A549 (cell line): ENCODE measurements at regions not wholly inside any gene's neighbourhood (a gene's known extent, or its start where the extent isn't known, plus 50 kb on each side); places are given as distances from the start of the nearest gene placed in this dataset.

Source experiments
- ATAC-seq, 2 experiments: fragments of 200-7000 bp in 1 of 2; fragments of >200 bp in 1 of 2; cut with Nextera tagmentation in 1 of 2; cut with Tn5 transposase in 1 of 2; 3 replicates each; pipeline versions ENCODE4 v1.8.0 to v1.9.1; 2018 to 2020; ENCODE audit warnings: mild to moderate bottlenecking in 1 of 2, moderate library complexity in 1 of 2
- CTCF ChIA-PET: fragments of 300-600 bp; sonication (Branson Sonifier 250); formaldehyde crosslinking; extraction: SDS; loops from one replicate; lab custom pipeline; 2021; ENCODE audit warnings: antibody characterized with exemption, inconsistent platforms; lab: Yijun Ruan, JAX
- POLR2A ChIA-PET: fragments of 350-600 bp; formaldehyde crosslinking; extraction: SDS; loops from one replicate; lab custom pipeline; 2021; ENCODE audit warnings: antibody characterized with exemption, inconsistent platforms; lab: Yijun Ruan, JAX
- DNase-seq, 2 experiments: peaks; one replicate each; pipeline versions ENCODE4 v3.0.0 to v3.0.0-alpha.2; 2011 to 2016; ENCODE audit warnings: low read depth in 1 of 2, low spot score in 1 of 2
- FAIRE-seq: peaks from 2 replicates; lab custom pipeline; 2011; peaks lifted over from hg19 to GRCh38; lab: Jason Lieb, UNC
- H3K27ac ChIP-seq, 2 experiments: fragments of >200 bp; sonication (Bioruptor Twin); formaldehyde crosslinking; 3 replicates each; pipeline ENCODE4 v1.5.1; 2016 to 2017
- H3K4me1 ChIP-seq: fragments of >200 bp; sonication (Bioruptor Twin); formaldehyde crosslinking; 3 replicates; pipeline ENCODE4 v1.6.1; 2016
- H3K4me2 ChIP-seq: fragments of >200 bp; sonication (Bioruptor Twin); formaldehyde crosslinking; 3 replicates; pipeline ENCODE4 v1.6.1; 2016
- H3K4me3 ChIP-seq: fragments of >200 bp; sonication (Bioruptor Twin); formaldehyde crosslinking; 3 replicates; pipeline ENCODE4 v1.5.1; 2016
- H3K9me3 ChIP-seq: fragments of >200 bp; sonication (Bioruptor Twin); formaldehyde crosslinking; 3 replicates; pipeline ENCODE4 v1.6.1; 2016
- ATOH8 ChIP-seq: fragments of 250-450 bp; sonication (Bioruptor Pico); IDR thresholded peaks from 2 replicates; pipeline ENCODE4 v1.5.0; 2020; ENCODE audit warnings: low read depth, mild to moderate bottlenecking, moderate library complexity
- CHD4 ChIP-seq: fragments of 200-600 bp; sonication (generic); IDR thresholded peaks from 2 replicates; pipeline ENCODE4 v1.6.1; 2016; ENCODE audit warnings: antibody characterized with exemption, mild to moderate bottlenecking, borderline replicate concordance
- CTCF ChIP-seq: fragments of >200 bp; sonication (Bioruptor Twin); formaldehyde crosslinking; IDR thresholded peaks from 3 replicates; pipeline ENCODE4 v1.5.1; 2016
- EHF ChIP-seq: fragments of 250-450 bp; sonication (Bioruptor Pico); IDR thresholded peaks from 2 replicates; pipeline ENCODE4 v1.5.0; 2020; ENCODE audit warnings: mild to moderate bottlenecking
- ELK1 ChIP-seq: fragments of 150-350 bp; IDR thresholded peaks from 2 replicates; pipeline ENCODE4 v1.6.1; 2014; ENCODE audit warnings: low read depth, mild to moderate bottlenecking, low read length
- FOXS1 ChIP-seq: fragments of 250-450 bp; sonication (Bioruptor Pico); IDR thresholded peaks from 2 replicates; pipeline ENCODE4 v1.5.0; 2020; ENCODE audit warnings: mild to moderate bottlenecking, moderate library complexity
- HMGXB4 ChIP-seq: fragments of 250-450 bp; sonication (Bioruptor Pico); IDR thresholded peaks from 2 replicates; pipeline ENCODE4 v1.5.0; 2021; ENCODE audit warnings: mild to moderate bottlenecking, moderate library complexity, borderline replicate concordance
- HOXA7 ChIP-seq: fragments of 250-450 bp; sonication (Bioruptor Pico); IDR thresholded peaks from 2 replicates; pipeline ENCODE4 v1.5.0; 2020; ENCODE audit warnings: mild to moderate bottlenecking, moderate library complexity
- KDM1A ChIP-seq: fragments of 200-600 bp; sonication (generic); IDR thresholded peaks from 2 replicates; pipeline ENCODE4 v1.6.1; 2016; ENCODE audit warnings: low read depth, mild to moderate bottlenecking
- KDM5A ChIP-seq: fragments of 200-600 bp; sonication (generic); IDR thresholded peaks from 2 replicates; pipeline ENCODE4 v1.6.1; 2016; ENCODE audit warnings: antibody characterized with exemption, mild to moderate bottlenecking
- MAFK ChIP-seq: fragments of 450-650 bp; IDR thresholded peaks from 2 replicates; pipeline ENCODE4 v1.6.1; 2014; ENCODE audit not compliant: partially characterized antibody
- MAX ChIP-seq: IDR thresholded peaks from 2 replicates; pipeline ENCODE4 v1.6.1; 2012
- MAZ ChIP-seq: fragments of 150-350 bp; IDR thresholded peaks from 2 replicates; pipeline ENCODE4 v1.6.1; 2014; ENCODE audit warnings: antibody characterized with exemption, low read depth, low read length, borderline replicate concordance
- NFE2L2 ChIP-seq: fragments of 150-350 bp; conservative IDR thresholded peaks from 2 replicates; pipeline ENCODE4 v1.6.1; 2014; ENCODE audit warnings: low read length
- PBX3 ChIP-seq: IDR thresholded peaks from 2 replicates; pipeline ENCODE4 v1.6.1; 2012
- RARB ChIP-seq: fragments of 250-450 bp; sonication (Bioruptor Pico); IDR thresholded peaks from 2 replicates; pipeline ENCODE4 v1.8.0; 2021; ENCODE audit warnings: mild to moderate bottlenecking, moderate library complexity
- SREBF2 ChIP-seq: fragments of 450-650 bp; IDR thresholded peaks from 2 replicates; pipeline ENCODE4 v1.6.1; 2014; ENCODE audit warnings: mild to moderate bottlenecking, moderate library complexity
- TP53 ChIP-seq: fragments of 250-450 bp; sonication (Bioruptor Pico); IDR thresholded peaks from 2 replicates; pipeline ENCODE4 v1.5.0; 2021; ENCODE audit warnings: mild to moderate bottlenecking, moderate library complexity
- ZFP36 ChIP-seq: fragments of 450-650 bp; IDR thresholded peaks from 2 replicates; pipeline ENCODE4 v1.6.1; 2014; ENCODE audit warnings: borderline replicate concordance; ENCODE audit not compliant: partially characterized antibody
- ZNF302 ChIP-seq: fragments of 250-450 bp; sonication (Bioruptor Pico); IDR thresholded peaks from 2 replicates; pipeline ENCODE4 v1.9.0; 2021; ENCODE audit warnings: inconsistent platforms, mild to moderate bottlenecking, moderate library complexity
- WGBS: methylation state at CpG from one replicate; pipeline ENCODE4 v1.1.6; 2017; ENCODE audit errors: missing lambda C conversion rate; 5-methylcytosine and 5-hydroxymethylcytosine counted together

GRCh38 chr5:12169536-12169935 is 265.3 kb upstream of the CTNND2 start:
- WGBS = 2% methylated on average over 1 of the region's 1 CpG
- Histone ChIP-seq H3K4me3 (no peak overlapping the region), H3K27ac (no peak overlapping the region), H3K4me2 (no peak overlapping the region), H3K9me3 (no peaks in the 10 kb centered on the region), H3K4me1 (no peaks in the 10 kb centered on the region)
- POLR2A ChIA-PET = no interaction called here
- TF ChIP-seq MAZ (no peak), MAX (no peak), NFE2L2 (no peak), RARB (no peak), PBX3 (no peak), KDM1A (no peak), HOXA7 (CRISPR knock-in tag) (no peak), EHF (CRISPR knock-in tag) (no peak), SREBF2 (no peak)
- CTCF ChIA-PET = no interaction called here
- ATAC-seq = no peak
- no peak for FAIRE-seq
- no peak for DNase-seq

GRCh38 chr5:12162863-12163262 is 258.6 kb upstream of the CTNND2 start:
- TF ChIP-seq MAFK (peak; percentile 76), KDM5A (no peak)
- H3K27ac ChIP-seq = no peak overlapping the region

GRCh38 chr5:12147513-12147912 is 243.3 kb upstream of the CTNND2 start:
- no peak overlapping the region for H3K4me3 ChIP-seq
- ATAC-seq (no peak), FAIRE-seq (no peak), DNase-seq (no peak)
- no peaks in the 10 kb centered on the region for H3K4me1 ChIP-seq
- no peak overlapping the region for H3K4me2 ChIP-seq
- CTCF ChIA-PET = no interaction called here
- peaks cover 3% of the 10 kb centered on the region; the same call in 1 of the 3 replicates for H3K9me3 ChIP-seq
- H3K27ac ChIP-seq = no peak overlapping the region
- POLR2A ChIA-PET = no interaction called here
- no peak for TF ChIP-seq RARB
- TF ChIP-seq CTCF = no peak
- TF ChIP-seq MAFK = no peak
- no peak for TF ChIP-seq TP53
- TF ChIP-seq FOXS1 (CRISPR knock-in tag) = no peak
- TF ChIP-seq KDM1A = no peak
- no peak for TF ChIP-seq ATOH8
- no peak for TF ChIP-seq ZFP36
- TF ChIP-seq HOXA7 (CRISPR knock-in tag) = no peak
- no peak for TF ChIP-seq KDM5A
- no peak for TF ChIP-seq CHD4
- TF ChIP-seq ELK1 = no peak
- no peak for TF ChIP-seq HMGXB4
- no peak for TF ChIP-seq ZNF302 (CRISPR knock-in tag)
- TF ChIP-seq, all 56 proteins: peak for 0

More at GRCh38 chr5:12162863-12163262, 258.6 kb upstream of the CTNND2 start:
- Histone ChIP-seq H3K4me2 (no peak overlapping the region), H3K4me3 (no peak overlapping the region), H3K4me1 (no peaks in the 10 kb centered on the region), H3K9me3 (no peaks in the 10 kb centered on the region; the same call in 2 of the 3 replicates)
- DNase-seq (no peak), FAIRE-seq (no peak), ATAC-seq (no peak)
- POLR2A ChIA-PET = no interaction called here
- WGBS = 3% methylated on average over 2 of the region's 2 CpGs
- CTCF ChIA-PET = no interaction called here
